GM18868 (cell line): ENCODE measurements at regions not wholly inside any gene's neighbourhood (a gene's known extent, or its start where the extent isn't known, plus 50 kb on each side); places are given as distances from the start of the nearest gene placed in this dataset.
"Not testable (repeated sequence)": the region's sequence is repeated elsewhere in the genome, so short reads cannot be mapped to it uniquely, and the experiment has no call there.

Source experiments
- ATAC-seq: cut with Tn5 transposase; IDR thresholded peaks from one replicate; pipeline ENCODE4 v1.9.1; 2021; ENCODE audit warnings: mild to moderate bottlenecking, moderate library complexity; ENCODE audit not compliant: unreplicated experiment

- ATAC-seq: no peak
Observed at GRCh38 chr2:182630207-182630606, 85.8 kb upstream of the DNAJC10 start.

DNA sequence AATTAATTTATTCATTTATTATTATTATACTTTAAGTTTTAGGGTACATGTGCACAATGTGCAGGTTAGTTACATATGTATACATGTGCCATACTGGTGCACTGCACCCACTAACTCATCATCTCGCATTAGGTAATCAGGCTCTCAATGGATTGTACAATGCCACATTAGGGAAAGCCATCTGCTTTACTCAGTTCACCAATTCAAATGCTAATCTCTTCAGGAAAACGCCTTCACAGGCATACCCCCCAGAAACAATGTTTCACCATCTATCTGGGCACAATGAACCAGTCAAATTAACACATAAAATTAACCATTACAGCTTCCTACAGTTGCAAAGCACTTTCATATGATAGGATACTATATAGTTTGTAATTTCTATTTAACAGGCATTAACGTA, 84.8 kb upstream of the DNAJC10 start:
- no peak for ATAC-seq

- no peak for ATAC-seq
Observed at GRCh38 chr2:182634386-182634785, 81.7 kb upstream of the DNAJC10 start.

DNA sequence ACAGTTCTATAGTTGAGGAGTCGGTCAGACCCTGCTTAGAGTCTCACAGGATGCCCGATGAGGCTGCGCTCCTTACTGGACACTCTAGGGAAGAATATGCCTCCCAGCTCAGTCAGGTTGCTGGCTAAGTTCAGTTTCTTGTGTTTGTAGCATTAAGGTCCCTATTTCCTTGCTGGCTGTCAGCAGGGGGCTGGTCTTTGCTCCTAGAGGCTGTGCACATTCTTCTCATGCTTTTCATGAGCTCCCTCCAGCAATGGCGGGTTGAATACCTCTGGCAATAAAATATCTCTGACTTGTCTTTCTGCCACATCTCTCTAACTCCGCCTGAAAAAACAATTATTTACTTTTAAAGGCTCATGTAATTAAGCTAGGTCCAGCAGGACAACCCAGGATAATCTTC, 79.4 kb upstream of the DNAJC10 start:
- no peak for ATAC-seq

GRCh38 chr2:182638667-182639066, 77.4 kb upstream of the DNAJC10 start:
- no peak for ATAC-seq

GRCh38 chr2:182639971-182640370, 76.1 kb upstream of the DNAJC10 start:
- no peak for ATAC-seq

- ATAC-seq: peak; percentile 100
Observed at GRCh38 chr2:182642328-182642727, 73.7 kb upstream of the DNAJC10 start.

GRCh38 chr2:182646763-182647498, 69.1 kb upstream of the DNAJC10 start:
- ATAC-seq: no peak

DNA sequence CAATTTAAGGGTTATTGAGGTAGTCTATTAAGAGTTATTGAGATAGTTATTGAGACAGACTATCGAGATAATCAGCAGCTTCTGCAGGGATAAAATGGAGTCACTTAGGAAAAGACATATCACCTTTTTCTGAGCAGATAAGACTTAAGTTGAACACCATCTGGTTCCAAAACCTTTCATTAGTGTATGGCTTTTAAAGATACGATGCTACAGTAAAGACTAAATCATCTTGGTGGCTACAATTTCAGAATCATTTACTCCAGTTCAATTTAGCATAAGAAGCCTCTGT, 68.6 kb upstream of the DNAJC10 start:
- no peak for ATAC-seq

DNA sequence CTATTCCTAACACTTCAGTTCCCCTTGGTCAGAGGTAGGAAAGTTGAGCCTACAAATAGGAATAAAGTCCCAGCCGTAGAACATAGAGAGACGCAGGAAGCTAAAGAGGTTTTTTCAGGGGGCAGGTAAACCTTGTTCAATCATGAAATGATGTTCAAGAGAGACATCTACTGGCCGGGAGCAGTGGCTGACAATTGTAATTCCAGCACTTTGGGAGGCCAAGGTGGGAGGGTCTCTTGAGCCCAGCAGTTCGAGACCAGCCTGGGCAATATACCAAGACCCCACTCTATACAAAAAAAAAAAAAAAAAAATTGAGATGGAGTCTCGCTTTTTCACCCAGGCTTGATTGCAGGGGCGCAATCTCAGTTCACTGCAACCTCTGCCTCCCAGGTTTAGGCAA, 66.7 kb upstream of the DNAJC10 start:
- peak; percentile 78 for ATAC-seq

GRCh38 chr2:182650704-182651103, 65.4 kb upstream of the DNAJC10 start:
- no peak for ATAC-seq

DNA sequence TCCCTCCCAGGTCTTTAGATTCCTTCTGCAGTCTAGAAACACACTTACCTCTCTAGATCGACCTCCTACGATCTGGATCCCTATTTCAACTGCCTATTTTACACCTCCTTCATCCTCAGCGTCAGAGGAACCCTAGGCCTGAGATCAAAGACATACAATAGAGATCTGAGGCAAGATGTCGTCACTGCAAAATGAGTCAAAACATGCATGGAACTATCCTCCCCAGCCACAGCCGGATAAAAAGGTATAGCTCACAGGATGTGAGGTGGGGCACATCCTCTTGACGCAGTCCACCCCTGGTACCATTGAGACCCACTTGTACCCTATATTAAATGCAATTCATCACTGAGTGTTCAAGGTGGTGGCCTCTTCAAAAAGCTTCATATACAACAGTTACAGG, 63.7 kb upstream of the DNAJC10 start:
- ATAC-seq: no peak

- no peak for ATAC-seq
Observed at GRCh38 chr2:182655750-182656149, 60.3 kb upstream of the DNAJC10 start.

DNA sequence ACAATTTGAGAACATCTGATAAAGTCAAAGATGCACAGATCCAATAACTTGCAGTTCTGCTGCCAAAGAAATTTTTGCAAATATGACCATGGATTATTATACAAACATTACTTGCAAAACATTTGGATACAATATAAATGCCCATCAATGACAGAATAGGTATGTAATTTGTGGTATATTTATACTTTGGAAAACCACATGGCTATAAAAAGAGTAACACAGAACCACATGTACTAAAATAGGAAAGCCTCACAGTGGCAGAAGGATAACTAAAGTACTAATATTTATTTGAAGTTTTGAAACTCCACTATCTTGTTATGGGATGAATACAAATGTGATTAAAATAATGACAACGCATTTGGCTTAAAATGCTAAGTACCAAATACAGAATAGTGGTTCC, 51.8 kb upstream of the DNAJC10 start:
- ATAC-seq: no peak

DNA sequence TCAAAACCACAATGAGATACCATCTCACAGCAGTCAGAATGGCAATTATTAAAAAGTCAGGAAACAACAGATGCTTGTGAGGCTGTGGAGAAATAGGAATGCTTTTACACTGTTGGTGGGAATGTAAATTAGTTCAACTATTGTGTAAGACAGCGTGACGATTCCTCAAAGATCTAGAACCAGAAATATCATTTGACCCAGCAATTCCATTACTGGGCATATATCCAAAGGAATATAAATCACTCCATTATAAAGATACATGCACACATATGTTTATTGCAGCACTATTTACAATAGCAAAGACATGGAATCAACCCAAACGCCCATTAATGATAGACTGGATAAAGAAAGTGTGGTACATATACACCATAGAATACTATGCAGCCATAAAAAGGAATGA, 50.6 kb upstream of the DNAJC10 start:
- ATAC-seq: not testable (repeated sequence)
